Fibroblast of peridontal ligament (primary cell): ENCODE measurements at regions not wholly inside any gene's neighbourhood (a gene's known extent, or its start where the extent isn't known, plus 50 kb on each side); places are given as distances from the start of the nearest gene placed in this dataset.
"Not testable (repeated sequence)": the region's sequence is repeated elsewhere in the genome, so short reads cannot be mapped to it uniquely, and the experiment has no call there.

ENCODE experiments used
- DNase-seq: peaks from one replicate; pipeline ENCODE4 v3.0.0-alpha.2; 2010; ENCODE audit errors: extremely low read depth

GRCh38 chr6:106724337-106724736 lies 95.0 kb downstream of the QRSL1 start:
- DNase-seq, result no peak

GRCh38 chr6:106723419-106723818 lies 94.0 kb downstream of the QRSL1 start:
- DNase-seq, result not testable (repeated sequence)

- not testable (repeated sequence) for DNase-seq
Observed at GRCh38 chr6:106721189-106721588, 91.8 kb downstream of the QRSL1 start.
